DND-41 (cell line): ENCODE measurements at regions not wholly inside any gene's neighbourhood (a gene's known extent, or its start where the extent isn't known, plus 50 kb on each side); places are given as distances from the start of the nearest gene placed in this dataset.

Source experiments
- ATAC-seq: fragments of 200-7000 bp; cut with Tn5 transposase; 3 replicates; pipeline ENCODE4 v1.9.1; 2021; ENCODE audit warnings: low read depth; ENCODE audit not compliant: insufficient read depth
- DNase-seq: peaks from one replicate; pipeline ENCODE4 v3.0.0-alpha.2; 2020
- H2AFZ ChIP-seq: 2 replicates; pipeline ENCODE4 v1.6.0; 2012; ENCODE audit warnings: low read depth, low read length
- H3K27ac ChIP-seq: 2 replicates; pipeline ENCODE4 v1.5.1; 2012; ENCODE audit warnings: low read length, inconsistent platforms
- H3K27me3 ChIP-seq: fragments of 200-600 bp; sonication (generic); 2 replicates; pipeline ENCODE4 v1.6.0; 2012; ENCODE audit warnings: low read length, mild to moderate bottlenecking, inconsistent platforms; ENCODE audit not compliant: insufficient read depth, poor library complexity
- H3K36me3 ChIP-seq: 2 replicates; pipeline ENCODE4 v1.5.1; 2012; ENCODE audit warnings: low read length, inconsistent platforms; ENCODE audit not compliant: insufficient read depth
- H3K4me1 ChIP-seq: 2 replicates; pipeline ENCODE4 v1.5.1; 2012; ENCODE audit warnings: mild to moderate bottlenecking, low read length; ENCODE audit not compliant: insufficient read depth
- H3K4me2 ChIP-seq: 2 replicates; pipeline ENCODE4 v1.6.0; 2012; ENCODE audit warnings: mild to moderate bottlenecking, moderate library complexity, low read length, inconsistent platforms; ENCODE audit not compliant: insufficient read depth
- H3K4me3 ChIP-seq, 2 experiments: fragments of 200-600 bp in 1 of 2; shearing (Covaris generic) in 1 of 2; 2 replicates each; pipeline ENCODE4 v1.5.1; 2012 to 2016; ENCODE audit warnings: inconsistent platforms in 2 of 2, low read length in 2 of 2, mild to moderate bottlenecking in 2 of 2, low read depth in 1 of 2, moderate library complexity in 1 of 2
- H3K79me2 ChIP-seq: 2 replicates; pipeline ENCODE4 v1.6.0; 2012; ENCODE audit warnings: low read length, inconsistent platforms; ENCODE audit not compliant: insufficient read depth
- H3K9ac ChIP-seq: 2 replicates; pipeline ENCODE4 v1.6.0; 2012; ENCODE audit warnings: low read depth, mild to moderate bottlenecking, inconsistent platforms, low read length, moderate library complexity
- H3K9me3 ChIP-seq: 2 replicates; pipeline ENCODE4 v1.5.1; 2012; ENCODE audit warnings: low read length, moderate library complexity, mild to moderate bottlenecking, inconsistent platforms; ENCODE audit not compliant: insufficient read depth, severe bottlenecking
- H4K20me1 ChIP-seq: 2 replicates; pipeline ENCODE4 v1.6.0; 2012; ENCODE audit warnings: low read length; ENCODE audit not compliant: insufficient read depth
- CTCF ChIP-seq: IDR thresholded peaks from 2 replicates; pipeline ENCODE4 v1.5.1; 2012; ENCODE audit warnings: borderline replicate concordance, low read length, moderate library complexity, mild to moderate bottlenecking; ENCODE audit not compliant: poor library complexity, severe bottlenecking; ENCODE audit errors: extremely low read depth
- EZH2 ChIP-seq: IDR thresholded peaks from 3 replicates; pipeline ENCODE4 v1.6.1; 2012; ENCODE audit warnings: borderline replicate concordance, low read depth, mild to moderate bottlenecking, moderate library complexity, low read length, inconsistent platforms; ENCODE audit not compliant: severe bottlenecking

DNA sequence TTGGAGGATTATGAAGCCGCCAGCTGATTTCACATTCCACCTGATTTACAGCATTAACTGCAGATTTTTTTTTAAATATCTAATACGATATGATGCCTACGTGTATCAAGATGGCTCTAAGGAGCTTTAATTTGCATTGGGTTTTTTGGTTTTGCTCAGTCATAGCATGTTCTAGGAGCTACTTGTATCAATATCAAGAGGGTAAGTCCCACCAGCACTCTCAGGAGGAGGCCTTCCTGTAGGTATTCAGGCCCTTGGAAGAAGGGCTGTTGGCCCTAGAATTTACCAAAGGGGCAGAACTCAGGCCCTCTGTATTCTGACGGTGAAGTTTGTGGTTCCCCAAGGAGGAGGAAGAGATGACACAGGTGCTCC is 97.2 kb upstream of the IPO5 start:
- no peak overlapping the region for H2AFZ ChIP-seq
- H3K27ac ChIP-seq = no peak overlapping the region
- no peaks in the 10 kb centered on the region for H3K79me2 ChIP-seq
- H4K20me1 ChIP-seq = no peaks in the 10 kb centered on the region
- ATAC-seq (no peak), DNase-seq (no peak)
- TF ChIP-seq EZH2 (no peak), CTCF (no peak)
- no peaks in the 10 kb centered on the region for H3K36me3 ChIP-seq
- H3K4me3 ChIP-seq = no peak overlapping the region
- H3K27me3 ChIP-seq = peaks cover 4% of the 10 kb centered on the region
- no peak overlapping the region for H3K4me2 ChIP-seq
- no peaks in the 10 kb centered on the region for H3K4me1 ChIP-seq
- H3K9ac ChIP-seq = no peak overlapping the region
- H3K9me3 ChIP-seq = no peaks in the 10 kb centered on the region

- H3K9me3 ChIP-seq = no peaks in the 10 kb centered on the region
- ATAC-seq (no peak), DNase-seq (no peak)
- no peaks in the 10 kb centered on the region for H3K36me3 ChIP-seq
- no peaks in the 10 kb centered on the region for H3K79me2 ChIP-seq
- H3K4me1 ChIP-seq = no peaks in the 10 kb centered on the region
- no peaks in the 10 kb centered on the region for H4K20me1 ChIP-seq
- no peak overlapping the region for H3K4me3 ChIP-seq
- TF ChIP-seq CTCF = no peak
- TF ChIP-seq EZH2 = no peak
- H3K27ac ChIP-seq = no peak overlapping the region
- no peak overlapping the region for H3K9ac ChIP-seq
- no peak overlapping the region for H2AFZ ChIP-seq
- H3K27me3 ChIP-seq = peaks cover 4% of the 10 kb centered on the region
- H3K4me2 ChIP-seq = no peak overlapping the region
Measured at GRCh38 chr13:97858161-97858560, 95.3 kb upstream of the IPO5 start.

DNA sequence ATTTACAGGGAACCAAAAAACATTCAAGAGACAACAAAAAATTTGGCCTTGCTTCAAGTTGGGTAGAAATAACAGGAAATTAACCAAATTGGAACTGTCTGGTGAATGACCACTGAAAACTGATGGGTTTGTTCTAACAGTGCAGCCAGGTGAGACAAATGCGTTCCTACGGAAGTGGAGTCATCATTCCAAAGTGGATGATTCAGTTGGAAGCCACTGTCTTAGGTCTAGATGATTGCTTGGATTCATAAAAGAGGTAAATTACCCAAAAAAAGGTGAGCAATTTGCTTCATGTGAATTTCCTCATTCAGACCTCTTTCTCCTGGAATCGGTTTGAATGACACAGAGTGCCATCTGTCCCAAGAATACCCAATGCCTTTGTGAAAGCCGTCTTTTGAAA is 87.1 kb upstream of the IPO5 start:
- DNase-seq (no peak), ATAC-seq (no peak)
- H3K9ac ChIP-seq = no peak overlapping the region
- H3K4me3 ChIP-seq = no peak overlapping the region
- H2AFZ ChIP-seq = no peak overlapping the region
- no peaks in the 10 kb centered on the region for H3K27me3 ChIP-seq
- H3K9me3 ChIP-seq = no peaks in the 10 kb centered on the region
- no peaks in the 10 kb centered on the region for H4K20me1 ChIP-seq
- no peak overlapping the region for H3K4me2 ChIP-seq
- H3K79me2 ChIP-seq = no peaks in the 10 kb centered on the region
- no peak for TF ChIP-seq EZH2
- TF ChIP-seq CTCF = no peak
- no peaks in the 10 kb centered on the region for H3K4me1 ChIP-seq
- H3K36me3 ChIP-seq = no peaks in the 10 kb centered on the region
- no peak overlapping the region for H3K27ac ChIP-seq

- Histone ChIP-seq H3K79me2 (no peaks in the 10 kb centered on the region), H3K27ac (no peak overlapping the region), H3K9ac (no peak overlapping the region), H3K4me3 (no peak overlapping the region), H3K4me2 (no peak overlapping the region), H2AFZ (no peak overlapping the region), H3K9me3 (no peaks in the 10 kb centered on the region), H4K20me1 (no peaks in the 10 kb centered on the region), H3K27me3 (no peaks in the 10 kb centered on the region), H3K4me1 (no peaks in the 10 kb centered on the region), H3K36me3 (no peaks in the 10 kb centered on the region)
- DNase-seq (no peak), ATAC-seq (no peak)
- TF ChIP-seq CTCF (no peak), EZH2 (no peak)
Measured at GRCh38 chr13:97866751-97867150, 86.7 kb upstream of the IPO5 start.
